Epidermal melanocyte (primary cell): ENCODE measurements at regions not wholly inside any gene's neighbourhood (a gene's known extent, or its start where the extent isn't known, plus 50 kb on each side); places are given as distances from the start of the nearest gene placed in this dataset.

ENCODE experiments used
- DNase-seq: peaks from one replicate; pipeline ENCODE4 v3.0.0; 2011; ENCODE audit warnings: low spot score; ENCODE audit not compliant: insufficient read length

DNA sequence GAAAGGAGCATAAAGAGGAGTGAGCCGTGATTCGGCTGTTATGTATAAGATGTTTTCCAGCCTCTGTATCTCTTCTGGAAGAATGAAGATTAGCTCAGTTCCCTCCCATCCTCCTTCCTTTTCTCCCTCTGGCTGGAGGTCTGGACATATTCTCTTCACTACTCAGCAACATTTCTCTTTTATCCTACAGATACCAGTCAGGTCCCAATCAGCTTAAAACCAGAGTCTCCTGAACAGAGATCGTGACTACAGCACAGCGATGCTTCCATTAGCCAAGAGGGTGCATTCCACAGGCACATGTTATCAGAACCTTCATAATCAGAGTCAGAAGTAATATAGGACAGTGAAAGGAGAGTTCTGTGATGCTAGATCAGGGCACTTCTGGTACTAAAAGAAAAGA, 133.9 kb upstream of the SOX4 start:
- DNase-seq = no peak

DNA sequence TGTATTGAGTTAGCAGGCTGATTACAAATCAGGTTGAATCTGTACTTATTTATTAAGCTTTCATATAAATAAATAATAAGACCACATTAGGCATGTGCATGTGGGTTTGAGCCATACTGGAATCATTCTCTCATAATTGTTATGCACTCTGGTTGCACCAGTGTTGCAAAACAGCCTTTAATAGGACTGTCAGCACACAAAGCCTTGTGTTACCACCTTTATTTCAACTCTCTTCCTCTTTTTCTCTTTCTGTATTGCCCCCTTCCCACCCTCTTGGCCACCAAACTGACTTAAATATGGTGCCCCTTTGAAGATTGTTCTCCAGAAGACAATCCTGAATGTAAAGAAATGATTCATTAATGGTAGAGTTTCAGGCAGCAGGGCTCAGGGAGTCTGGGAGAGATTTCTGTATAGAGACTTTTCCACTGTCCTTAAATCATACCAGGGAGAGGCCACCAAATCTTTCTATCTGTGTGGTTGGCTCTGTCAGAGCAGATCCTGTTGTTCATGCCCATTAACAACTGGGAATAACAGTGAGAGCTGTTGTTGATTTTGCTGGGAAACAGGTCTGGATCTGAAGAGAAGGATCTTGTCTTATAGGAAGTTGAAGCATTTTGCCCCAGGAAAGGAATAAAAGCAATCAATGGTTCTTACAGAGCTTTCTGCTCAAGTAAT, 131.6 kb upstream of the SOX4 start:
- no peak for DNase-seq

DNA sequence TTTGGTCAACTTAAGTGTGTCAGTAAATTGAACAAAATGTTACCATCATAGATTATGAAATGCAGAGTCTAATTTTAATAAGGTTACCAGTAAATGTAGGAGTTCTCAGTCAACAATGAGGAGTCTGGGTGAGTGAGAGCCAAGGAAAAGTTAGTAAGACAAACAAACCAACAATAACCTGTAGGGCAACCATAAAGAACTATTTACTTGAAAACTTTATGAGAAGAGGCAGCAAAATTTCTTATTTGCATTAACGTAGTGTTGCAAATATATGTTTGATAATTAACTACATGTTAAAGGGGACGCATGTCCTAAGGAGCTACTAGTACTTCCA, 131.1 kb upstream of the SOX4 start:
- DNase-seq = no peak

DNA sequence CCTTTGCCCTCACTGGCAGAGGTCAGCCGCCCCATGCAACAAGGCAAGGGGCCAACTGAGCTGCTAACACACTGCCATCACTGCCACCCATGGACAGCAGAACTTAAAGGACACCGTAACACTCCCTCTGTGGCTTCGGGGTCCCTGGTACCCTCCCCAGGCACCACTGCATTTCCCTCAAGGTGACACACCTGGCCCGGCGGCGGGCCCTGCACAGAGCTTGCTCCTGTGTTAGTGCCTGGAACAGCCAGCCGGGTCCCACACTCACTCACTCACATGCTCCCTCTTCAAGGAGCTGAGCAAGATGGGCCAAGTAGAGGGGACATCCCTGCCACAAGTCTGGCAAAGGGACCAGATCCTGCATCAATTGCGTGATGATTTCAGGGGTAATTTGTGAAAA, 126.5 kb upstream of the SOX4 start:
- no peak for DNase-seq

DNA sequence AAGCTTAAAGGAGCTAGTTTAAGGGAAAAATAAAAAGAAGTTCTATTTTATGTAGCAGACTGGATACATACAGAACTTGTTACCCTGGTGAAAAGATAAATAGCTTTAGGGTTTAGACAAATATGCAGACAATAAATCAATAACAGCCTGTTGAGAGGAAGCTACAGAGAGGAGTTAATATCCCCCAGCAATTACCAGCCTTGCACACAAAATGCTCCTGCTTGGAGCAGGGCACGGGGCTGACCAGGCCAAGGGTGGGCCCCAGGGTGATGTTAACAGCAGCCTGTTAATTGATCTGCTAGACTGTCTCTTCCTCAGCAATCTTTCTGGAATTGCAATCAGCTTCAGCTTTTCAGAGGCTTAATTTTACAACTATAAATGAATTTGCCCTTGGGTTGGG, 125.1 kb upstream of the SOX4 start:
- no peak for DNase-seq

DNA sequence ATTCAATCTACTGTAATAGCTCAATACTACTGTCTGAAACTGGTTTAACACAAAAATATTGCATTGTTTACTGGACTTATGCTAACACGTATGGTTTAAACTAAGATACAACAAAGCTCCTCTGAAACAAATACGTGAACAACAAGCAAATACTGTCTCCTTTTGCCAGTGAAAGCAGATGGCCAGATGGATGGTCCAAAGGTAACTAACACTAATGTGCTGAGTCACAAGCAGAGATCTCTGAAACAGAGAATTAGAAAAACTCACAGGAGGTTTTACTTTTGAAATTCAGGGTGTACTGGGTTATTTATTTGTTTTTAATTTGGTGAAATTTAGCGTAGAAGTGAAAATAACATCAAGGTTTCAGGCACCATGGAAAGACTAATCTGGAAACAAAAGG, 124.3 kb upstream of the SOX4 start:
- DNase-seq = no peak

DNA sequence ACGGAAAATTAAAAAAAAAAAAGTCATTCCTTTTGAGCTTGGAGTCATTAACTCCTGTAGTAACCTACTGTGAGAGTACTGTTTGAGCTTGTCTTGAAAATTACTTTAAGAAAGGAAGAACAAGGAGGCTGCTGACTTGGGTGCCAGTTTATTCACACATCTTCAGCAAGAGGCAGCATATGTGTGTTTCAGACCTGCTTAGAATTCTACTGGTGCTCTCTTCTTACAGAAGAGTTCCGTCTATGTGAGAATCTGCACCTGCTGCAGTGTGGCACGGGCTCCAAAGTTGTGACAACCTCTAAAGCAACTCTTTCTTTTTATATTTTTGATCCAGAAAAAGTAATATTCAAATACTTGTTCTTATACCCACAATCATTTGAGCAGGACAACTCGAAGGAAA, 117.4 kb upstream of the SOX4 start:
- DNase-seq = no peak

DNA sequence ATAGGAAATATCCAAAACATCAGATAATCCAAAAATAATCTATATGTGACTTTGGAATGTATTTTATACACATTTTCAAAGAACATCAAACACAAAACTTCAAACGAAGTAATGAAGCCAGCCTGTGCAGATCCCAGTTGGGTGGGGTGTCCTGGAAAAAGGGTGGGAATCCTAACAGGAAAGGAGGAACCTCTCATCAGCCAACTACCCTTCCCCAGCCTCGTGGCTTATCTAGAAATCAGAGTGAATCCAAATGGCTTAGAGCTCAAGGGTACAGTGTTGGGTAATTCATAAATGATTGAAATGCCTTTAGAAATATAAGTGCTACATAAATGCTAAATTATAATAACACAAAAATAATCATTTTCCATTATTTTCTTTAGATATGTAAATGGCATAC, 115.1 kb upstream of the SOX4 start:
- DNase-seq = no peak

DNA sequence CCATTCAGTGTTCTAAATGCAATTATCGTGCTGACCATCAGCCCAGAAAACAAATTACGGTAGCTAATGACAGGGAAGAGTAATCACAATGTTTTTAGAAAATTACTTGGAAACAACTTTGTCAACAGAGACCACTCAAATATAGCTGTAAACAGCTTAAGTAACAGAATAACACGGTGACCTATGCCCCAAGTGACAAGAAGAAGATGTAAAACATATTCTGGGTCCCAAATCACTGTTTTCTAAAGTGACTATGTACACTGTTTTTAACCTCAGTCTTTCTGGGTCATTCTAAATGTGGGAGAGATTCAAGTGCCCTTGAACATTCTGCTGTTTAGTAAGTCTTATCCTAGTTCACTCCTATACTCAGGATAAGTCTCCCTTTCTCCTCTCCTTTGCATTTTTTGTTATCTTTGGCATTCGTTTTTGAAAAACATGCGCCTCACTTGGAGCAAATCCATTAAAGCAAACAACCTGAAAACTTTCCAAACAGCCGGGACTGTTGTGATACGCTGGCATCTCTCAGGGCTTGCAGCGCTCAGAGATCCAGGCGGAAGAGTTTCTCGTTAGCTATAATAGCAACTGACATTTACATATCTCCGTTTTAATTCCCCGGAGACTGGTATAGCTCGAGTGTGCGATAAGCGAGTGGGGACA, 114.5 kb upstream of the SOX4 start:
- no peak for DNase-seq

DNA sequence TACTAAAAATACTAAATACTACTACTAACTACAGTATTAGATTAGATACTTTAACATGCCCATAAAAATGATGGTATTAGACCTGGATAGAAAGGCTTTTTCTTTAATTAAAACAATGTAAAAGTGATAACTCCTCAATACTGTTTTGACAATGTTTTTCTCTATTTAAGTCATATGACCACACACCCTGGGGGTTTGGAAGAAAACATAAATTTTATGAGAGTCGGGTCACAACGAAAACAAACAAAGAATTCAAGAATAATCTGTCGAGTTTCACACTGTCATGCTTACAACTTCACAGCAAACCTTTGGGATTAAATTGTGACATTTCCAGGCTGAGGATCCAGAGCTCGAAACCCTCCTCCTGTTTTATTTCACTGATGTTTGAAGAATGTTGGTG, 107.4 kb upstream of the SOX4 start:
- no peak for DNase-seq

DNA sequence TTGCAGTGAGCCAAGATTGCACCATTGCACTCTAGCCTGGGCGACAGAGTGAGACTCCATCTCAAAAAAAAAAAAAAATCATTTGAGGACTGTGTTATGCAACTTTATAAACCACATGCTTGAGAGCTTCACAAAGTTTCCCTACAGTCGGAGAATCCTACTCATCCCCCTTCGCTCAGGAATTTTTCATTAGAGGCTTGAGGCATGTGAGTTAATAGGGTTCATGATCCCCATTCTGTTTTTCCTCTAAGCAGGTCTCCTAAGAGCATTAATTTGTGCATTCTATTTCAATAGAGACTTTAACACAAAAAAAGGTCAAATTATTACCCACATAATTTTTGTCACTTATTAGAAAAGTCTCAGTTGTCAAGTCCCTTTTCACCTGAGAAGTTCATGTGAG, 103.7 kb upstream of the SOX4 start:
- no peak for DNase-seq

DNA sequence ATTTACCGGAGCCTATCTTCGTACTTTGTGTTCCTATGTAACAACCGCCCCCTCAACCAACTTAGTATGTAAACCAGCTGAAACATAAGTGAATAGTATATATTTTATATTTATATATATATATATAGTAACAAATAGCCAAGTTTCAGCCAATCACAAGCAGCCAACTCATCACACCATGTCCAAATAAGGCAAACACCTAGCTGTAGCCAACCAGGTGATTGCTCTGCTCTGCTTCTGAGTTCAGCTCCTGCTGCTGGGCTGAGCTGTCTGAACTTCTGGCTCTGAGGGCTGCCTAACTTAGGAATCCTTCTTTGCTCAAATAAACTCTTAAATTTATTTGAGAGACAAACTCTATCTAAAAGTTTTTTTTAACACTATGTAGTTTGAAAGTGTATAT, 101.6 kb upstream of the SOX4 start:
- no peak for DNase-seq

DNA sequence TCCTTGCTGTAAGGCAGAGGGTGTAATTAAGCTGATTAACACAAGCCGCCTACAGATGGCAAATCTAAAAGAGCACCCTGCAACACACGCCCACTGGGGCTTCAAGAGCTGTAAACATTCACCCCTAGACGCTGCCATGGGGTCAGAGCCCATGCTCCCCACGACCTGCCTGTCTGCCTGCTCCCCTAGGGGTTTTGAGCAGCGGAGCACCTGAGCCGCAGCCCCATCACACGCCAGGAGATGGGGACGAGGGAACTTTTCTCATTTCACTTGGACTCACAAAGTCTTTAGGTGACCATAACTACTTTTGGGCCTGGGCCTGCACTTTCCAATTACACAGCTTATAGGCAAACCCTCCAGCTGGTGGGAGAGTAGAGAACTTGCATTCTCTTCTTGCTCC, 99.0 kb upstream of the SOX4 start:
- DNase-seq = no peak

DNA sequence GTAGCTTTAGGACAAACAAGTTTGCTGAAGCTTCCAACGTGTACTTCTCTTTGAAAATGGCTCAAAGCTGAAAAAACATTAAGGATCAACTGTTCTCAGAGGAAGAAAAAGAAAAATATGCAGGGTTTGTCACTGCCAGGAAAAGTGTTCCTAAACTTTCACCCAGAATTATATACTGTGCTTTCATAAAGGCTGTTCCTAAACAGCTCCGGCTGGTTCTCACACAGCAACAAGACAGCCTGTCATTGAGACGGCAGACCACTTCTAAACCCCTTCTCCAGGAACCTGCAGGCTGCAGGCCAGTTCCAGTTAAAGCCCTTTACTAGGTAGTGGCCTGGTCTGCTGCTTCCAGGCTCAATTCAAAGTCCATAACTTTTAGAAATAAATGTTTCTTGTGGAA, 97.4 kb upstream of the SOX4 start:
- DNase-seq = no peak

DNA sequence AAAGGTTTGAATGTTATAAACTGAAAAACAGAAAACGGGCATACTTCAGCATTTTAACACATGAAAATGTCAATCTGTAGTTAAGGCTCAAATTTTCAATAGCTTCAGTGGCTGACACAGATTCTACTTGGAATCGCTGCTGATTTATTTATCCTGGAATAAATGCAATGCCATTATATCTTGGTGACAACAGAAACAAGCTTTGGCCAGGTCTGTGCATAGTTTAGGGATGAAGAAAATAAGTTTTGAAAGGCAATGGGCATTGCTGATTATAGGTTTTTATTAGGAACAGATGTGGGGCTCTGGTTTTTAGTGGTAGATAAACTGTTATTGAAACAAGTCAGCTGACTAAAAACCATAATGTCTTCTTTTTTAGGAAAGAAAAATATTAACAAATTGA, 96.8 kb upstream of the SOX4 start:
- peak; percentile 23 for DNase-seq

DNA sequence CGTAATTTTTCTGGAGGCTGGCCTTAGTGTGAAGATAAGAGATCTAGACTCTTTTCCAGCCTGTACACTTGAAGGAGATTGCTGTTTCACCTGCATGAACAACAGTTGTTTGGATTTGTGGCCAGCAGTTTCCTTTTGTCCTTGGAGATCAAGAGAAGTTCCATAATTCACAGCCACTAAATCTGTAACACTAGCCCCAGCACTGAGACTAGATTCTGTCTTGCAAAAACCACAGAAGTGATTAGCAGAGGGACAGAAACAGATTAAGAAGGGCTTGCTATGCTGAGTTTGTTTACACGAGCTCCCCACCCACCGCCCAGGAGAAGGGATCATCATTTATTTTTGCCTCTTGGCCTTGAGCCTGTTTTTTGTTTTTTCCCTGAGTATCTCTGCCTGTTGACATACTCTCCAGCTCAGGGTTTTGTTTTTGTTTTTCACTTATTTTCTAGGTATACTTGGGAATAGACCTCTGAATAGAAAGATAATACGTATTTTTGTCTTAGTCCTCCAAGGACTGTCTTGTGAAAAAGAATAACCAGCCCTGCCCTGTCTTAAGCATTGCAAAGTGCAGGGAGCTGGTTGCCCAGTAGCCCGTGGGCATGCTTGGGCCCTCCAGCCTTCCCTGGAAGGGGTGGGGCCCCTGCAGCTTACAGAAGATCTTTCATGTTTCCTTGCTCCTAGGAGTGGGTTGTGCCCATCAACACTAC, 93.1 kb upstream of the SOX4 start:
- DNase-seq = no peak

DNA sequence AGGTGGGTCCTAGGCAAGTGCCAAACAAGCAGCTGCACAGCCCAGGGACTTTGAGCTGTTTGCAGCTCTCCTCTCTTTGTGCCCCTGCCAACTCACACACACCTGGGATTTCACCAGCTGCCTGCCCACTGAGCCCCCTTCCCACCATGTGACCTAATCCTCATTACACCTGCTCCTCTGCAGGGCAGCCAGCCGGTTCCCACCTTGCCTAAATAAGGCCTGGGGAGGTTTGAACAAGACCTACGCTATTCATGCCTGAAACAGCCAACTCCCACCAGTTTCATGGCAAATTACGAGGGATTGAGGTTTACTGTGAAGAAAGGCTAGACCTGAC, 92.6 kb upstream of the SOX4 start:
- DNase-seq = no peak

DNA sequence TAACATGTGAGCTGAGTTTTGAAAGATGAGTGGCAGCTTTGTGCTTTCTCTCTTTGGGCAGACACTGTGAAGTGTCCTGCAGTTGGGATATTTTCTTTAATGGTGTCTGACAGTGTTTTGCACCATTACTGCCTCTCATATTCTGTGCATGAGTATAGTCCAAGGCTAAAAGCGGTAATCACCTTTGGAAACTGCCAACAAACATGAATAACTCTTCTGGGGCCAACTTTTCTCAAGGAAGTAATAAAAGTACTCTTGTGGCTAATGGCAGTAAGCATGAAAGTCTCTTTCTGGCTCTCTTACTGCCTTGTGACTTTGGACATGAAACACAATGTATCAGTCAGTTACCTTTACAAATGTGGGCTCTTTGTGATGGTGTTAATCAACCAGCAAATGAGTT, 91.7 kb upstream of the SOX4 start:
- DNase-seq = no peak

DNA sequence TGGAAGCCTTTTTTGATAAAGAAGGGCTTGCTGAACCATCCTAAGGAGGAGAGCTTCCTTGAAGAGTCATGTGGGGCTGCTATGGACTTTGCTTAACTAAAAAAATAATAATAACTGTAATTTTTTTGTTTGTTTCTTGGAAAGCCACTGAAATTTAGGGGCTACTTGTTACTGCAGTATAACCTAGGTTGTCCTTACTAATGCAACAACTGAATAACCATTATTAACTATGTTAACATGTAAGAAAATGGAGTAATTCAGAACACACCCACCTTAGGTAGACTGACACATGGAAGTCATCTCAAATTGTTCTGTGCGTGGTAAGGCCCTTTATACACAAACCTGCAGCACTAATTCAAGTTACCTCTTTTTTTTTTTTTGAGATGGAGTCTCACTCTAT, 90.9 kb upstream of the SOX4 start:
- no peak for DNase-seq

DNA sequence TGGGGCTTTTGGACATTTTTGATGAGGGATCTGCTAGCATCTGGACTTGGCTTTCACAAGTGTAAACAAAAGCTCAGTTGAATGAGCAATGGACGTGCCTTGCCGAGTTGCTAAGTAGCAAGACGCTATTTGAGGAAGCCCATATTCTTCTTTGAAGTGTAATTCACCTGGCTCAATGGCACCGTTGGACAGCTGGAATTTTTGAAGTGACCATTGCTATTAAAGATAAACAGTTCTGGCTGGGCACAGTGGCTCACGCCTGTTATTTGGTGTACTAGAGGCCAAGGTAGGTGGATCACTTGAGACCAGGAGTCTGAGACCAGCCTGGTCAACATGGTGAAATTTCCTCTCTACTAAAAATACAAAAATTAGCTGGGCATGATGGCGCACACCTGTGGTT, 88.8 kb upstream of the SOX4 start:
- DNase-seq = no peak

DNA sequence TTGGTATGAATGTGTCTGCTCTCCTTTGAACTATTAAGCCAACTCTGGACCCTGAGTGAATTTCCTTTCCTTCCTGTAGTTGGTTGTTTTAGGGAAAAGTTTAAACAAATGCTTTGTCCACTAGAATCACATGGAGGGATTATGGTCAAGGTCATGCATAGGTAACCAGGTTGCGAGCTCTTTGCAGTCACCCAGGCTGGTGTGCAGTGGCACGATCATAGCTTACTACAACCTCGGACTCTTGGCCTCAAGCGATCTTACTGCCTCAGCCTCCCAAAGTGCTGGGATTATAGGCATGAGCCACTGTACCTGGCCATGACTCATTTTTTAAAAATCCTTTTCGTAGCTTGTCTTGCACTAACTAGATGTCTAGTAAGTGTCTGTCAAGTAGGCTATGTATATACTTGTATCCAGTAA, 88.0 kb upstream of the SOX4 start:
- DNase-seq = no peak

DNA sequence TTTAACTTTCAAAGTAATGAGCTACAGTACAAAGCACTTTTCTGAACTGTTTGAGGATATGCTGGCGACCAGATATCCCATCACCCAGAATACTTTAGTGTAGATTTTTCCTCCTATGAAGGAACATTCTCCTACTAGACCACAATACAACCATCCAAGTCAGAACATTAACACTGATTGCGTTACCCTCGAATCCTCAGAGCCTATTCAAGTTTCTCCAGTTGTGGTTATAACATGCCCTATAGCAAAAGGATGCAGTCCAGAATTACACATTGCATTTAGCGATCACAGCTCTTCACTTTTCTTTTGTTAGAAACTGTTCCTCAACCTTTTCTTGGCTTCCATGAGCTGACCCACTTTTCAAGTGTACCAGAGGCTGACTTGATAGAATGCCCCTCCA, 87.4 kb upstream of the SOX4 start:
- DNase-seq = no peak

DNA sequence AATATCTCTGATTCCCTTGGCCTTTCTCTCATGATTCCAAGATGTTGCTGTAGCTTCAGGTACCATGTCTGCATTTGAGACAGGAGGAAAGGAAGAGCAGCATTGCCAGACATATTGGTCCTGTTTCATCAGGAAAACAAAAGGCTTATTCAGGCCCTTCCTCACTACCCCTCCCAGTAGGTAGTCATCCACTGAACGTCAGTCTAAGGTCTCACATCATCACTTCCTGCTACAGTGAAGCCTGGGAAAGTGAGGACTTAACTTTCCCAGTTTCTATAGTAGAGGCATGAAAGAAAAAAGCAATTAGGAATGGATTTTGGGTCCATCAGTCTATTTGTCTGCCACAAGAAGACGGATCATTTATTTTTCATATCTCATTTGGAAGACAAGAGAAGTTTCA, 85.7 kb upstream of the SOX4 start:
- DNase-seq = peak; percentile 28
